ENCODE measurements at regions not wholly inside any gene's neighbourhood (a gene's known extent, or its start where the extent isn't known, plus 50 kb on each side); places are given as distances from the start of the nearest gene placed in this dataset.

GRCh38 chr2:225182126-225182525 lies 139.9 kb upstream of the DOCK10 start:
- no peaks in the 10 kb centered on the region for H3K27me3 Mint-ChIP-seq (ENCODE audit: insufficient read depth, unreplicated experiment)
- Histone ChIP-seq H3K4me1 (no peaks in the 10 kb centered on the region), H3K9me3 (no peaks in the 10 kb centered on the region), H3K36me3 (ENCODE audit: control insufficient read depth, insufficient read depth, low read length) (no peaks in the 10 kb centered on the region), H3K27me3 (replicated peaks; ENCODE audit: control insufficient read depth, insufficient read depth, low read length) (no peaks in the 10 kb centered on the region; the same call in 1 of the 2 replicates), H3K4me3 (ENCODE audit: low read depth, low read length) (no peak overlapping the region)
- no peak for DNase-seq
- H3K9me3 Mint-ChIP-seq (ENCODE audit: unreplicated experiment), result no peaks in the 10 kb centered on the region
- intact Hi-C loops (cut with micrococcal nuclease; ENCODE audit: unreplicated experiment), result no loop called here
- no peak overlapping the region for H3K27ac Mint-ChIP-seq (ENCODE audit: unreplicated experiment)
- ChIA-PET POLR2A (no interaction called here), CTCF (no interaction called here)
- H3K36me3 Mint-ChIP-seq (ENCODE audit: insufficient read depth, unreplicated experiment), result no peaks in the 10 kb centered on the region
- no peak overlapping the region for H3K4me3 Mint-ChIP-seq (ENCODE audit: unreplicated experiment)
- no TSS peak for BruUV-seq (replicated peaks)
- H3K4me1 Mint-ChIP-seq (ENCODE audit: low read depth, unreplicated experiment), result no peaks in the 10 kb centered on the region
- TF ChIP-seq CTCF (IDR thresholded peaks at IDR 0.05; ENCODE audit: insufficient read depth in 1 of 2, low read depth in 1 of 2, low read length in 1 of 2, severe bottlenecking in 1 of 2, unreplicated experiment in 1 of 2), result no peak

- Histone ChIP-seq H3K4me3 (ENCODE audit: low read depth, low read length) (no peak overlapping the region), H3K36me3 (ENCODE audit: control insufficient read depth, insufficient read depth, low read length) (no peaks in the 10 kb centered on the region), H3K4me1 (no peaks in the 10 kb centered on the region), H3K27me3 (replicated peaks; ENCODE audit: control insufficient read depth, insufficient read depth, low read length) (no peaks in the 10 kb centered on the region), H3K9me3 (no peaks in the 10 kb centered on the region)
- no peak for DNase-seq
- intact Hi-C loops (cut with micrococcal nuclease; ENCODE audit: unreplicated experiment), result no loop called here
- no peaks in the 10 kb centered on the region for H3K4me1 Mint-ChIP-seq (ENCODE audit: low read depth, unreplicated experiment)
- TF ChIP-seq CTCF (IDR thresholded peaks at IDR 0.05; ENCODE audit: insufficient read depth in 1 of 2, low read depth in 1 of 2, low read length in 1 of 2, severe bottlenecking in 1 of 2, unreplicated experiment in 1 of 2), result no peak
- H3K27me3 Mint-ChIP-seq (ENCODE audit: insufficient read depth, unreplicated experiment), result no peaks in the 10 kb centered on the region
- no peaks in the 10 kb centered on the region for H3K36me3 Mint-ChIP-seq (ENCODE audit: insufficient read depth, unreplicated experiment)
- H3K4me3 Mint-ChIP-seq (ENCODE audit: unreplicated experiment), result no peak overlapping the region
- ChIA-PET CTCF (no interaction called here), POLR2A (no interaction called here)
- no TSS peak for BruUV-seq (replicated peaks)
- H3K9me3 Mint-ChIP-seq (ENCODE audit: unreplicated experiment), result no peaks in the 10 kb centered on the region
- no peak overlapping the region for H3K27ac Mint-ChIP-seq (ENCODE audit: unreplicated experiment)
Measured at GRCh38 chr2:225177098-225177497, 134.8 kb upstream of the DOCK10 start.

GRCh38 chr2:225173909-225174308 lies 131.6 kb upstream of the DOCK10 start:
- CTCF ChIA-PET, result no interaction called here
- Mint-ChIP-seq H3K27me3 (ENCODE audit: insufficient read depth, unreplicated experiment) (peaks cover 7% of the 10 kb centered on the region), H3K36me3 (ENCODE audit: insufficient read depth, unreplicated experiment) (peaks cover 5% of the 10 kb centered on the region), H3K9me3 (ENCODE audit: unreplicated experiment) (no peaks in the 10 kb centered on the region), H3K4me3 (ENCODE audit: unreplicated experiment) (no peak overlapping the region), H3K27ac (ENCODE audit: unreplicated experiment) (no peak overlapping the region), H3K4me1 (ENCODE audit: low read depth, unreplicated experiment) (no peaks in the 10 kb centered on the region)
- intact Hi-C loops (cut with micrococcal nuclease; ENCODE audit: unreplicated experiment), result no loop called here
- no peak for DNase-seq
- POLR2A ChIA-PET, result no interaction called here
- Histone ChIP-seq H3K4me3 (ENCODE audit: low read depth, low read length) (no peak overlapping the region), H3K4me1 (no peaks in the 10 kb centered on the region), H3K27me3 (replicated peaks; ENCODE audit: control insufficient read depth, insufficient read depth, low read length) (no peaks in the 10 kb centered on the region), H3K9me3 (no peaks in the 10 kb centered on the region), H3K36me3 (ENCODE audit: control insufficient read depth, insufficient read depth, low read length) (no peaks in the 10 kb centered on the region)
- no peak for TF ChIP-seq CTCF (IDR thresholded peaks at IDR 0.05; ENCODE audit: insufficient read depth in 1 of 2, low read depth in 1 of 2, low read length in 1 of 2, severe bottlenecking in 1 of 2, unreplicated experiment in 1 of 2)
- BruUV-seq (replicated peaks), result no TSS peak
